Duodenal mucosa (tissue), 2 donors: ENCODE measurements at regions not wholly inside any gene's neighbourhood (a gene's known extent, or its start where the extent isn't known, plus 50 kb on each side); places are given as distances from the start of the nearest gene placed in this dataset.

Source experiments
- H3K27ac ChIP-seq: one replicate; pipeline ENCODE4 v1.7.0; 2013; ENCODE audit warnings: low read depth, low read length
- H3K27me3 ChIP-seq, 2 donors: one replicate each; pipeline ENCODE4 v1.7.0; 2013; ENCODE audit warnings: low read length in 2 of 2, control low read depth in 1 of 2; ENCODE audit not compliant: insufficient read depth in 2 of 2, control insufficient read depth in 1 of 2
- H3K36me3 ChIP-seq, 2 donors: one replicate each; pipeline ENCODE4 v1.7.0; 2013; ENCODE audit warnings: low read length in 2 of 2, control low read depth in 1 of 2; ENCODE audit not compliant: insufficient read depth in 2 of 2, control insufficient read depth in 1 of 2
- H3K4me1 ChIP-seq, 2 donors: one replicate each; pipeline ENCODE4 v1.7.0; 2013; ENCODE audit warnings: low read length in 2 of 2, control low read depth in 1 of 2; ENCODE audit not compliant: insufficient read depth in 2 of 2, control insufficient read depth in 1 of 2
- H3K4me3 ChIP-seq, 2 donors: one replicate each; pipeline ENCODE4 v1.7.0; 2013; ENCODE audit warnings: low read length in 2 of 2, low read depth in 1 of 2
- H3K9ac ChIP-seq, 2 donors: one replicate each; pipeline ENCODE4 v1.7.0; 2013; ENCODE audit warnings: low read length in 2 of 2, low read depth in 1 of 2
- H3K9me3 ChIP-seq, 2 donors: one replicate each; pipeline ENCODE4 v1.7.0; 2013; ENCODE audit warnings: low read length in 2 of 2, control low read depth in 1 of 2; ENCODE audit not compliant: control insufficient read depth in 1 of 2

DNA sequence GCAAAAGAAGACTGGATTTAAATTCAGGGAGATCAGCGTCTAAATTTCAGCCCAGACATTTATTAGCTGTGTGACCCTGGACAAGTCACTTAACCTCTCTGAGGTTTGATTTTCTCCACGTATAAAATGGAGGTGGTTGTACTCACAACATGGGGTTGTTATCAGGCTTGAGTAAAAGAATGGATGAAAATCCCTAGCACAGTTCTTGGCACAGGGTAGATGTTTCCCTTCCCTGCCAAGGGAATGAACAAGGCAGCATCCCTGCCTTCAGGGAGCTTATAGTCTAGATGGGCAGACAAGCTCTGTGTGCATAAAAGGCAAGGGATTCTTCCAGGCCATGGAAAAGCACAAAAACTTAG, 50.2 kb upstream of the MRPS22 start:
- H3K36me3 ChIP-seq = no peaks in the 10 kb centered on the region
- no peak overlapping the region for H3K27ac ChIP-seq
- H3K9me3 ChIP-seq = no peaks in the 10 kb centered on the region
- H3K9ac ChIP-seq = no peak overlapping the region
- H3K4me3 ChIP-seq = no peak overlapping the region
- H3K27me3 ChIP-seq = no peaks in the 10 kb centered on the region
- H3K4me1 ChIP-seq = peaks cover 7 to 15% of the 10 kb centered on the region in 2 donors
